ENCODE measurements at regions not wholly inside any gene's neighbourhood (a gene's known extent, or its start where the extent isn't known, plus 50 kb on each side); places are given as distances from the start of the nearest gene placed in this dataset.
"Not testable (repeated sequence)": the region's sequence is repeated elsewhere in the genome, so short reads cannot be mapped to it uniquely, and the experiment has no call there.

DNA sequence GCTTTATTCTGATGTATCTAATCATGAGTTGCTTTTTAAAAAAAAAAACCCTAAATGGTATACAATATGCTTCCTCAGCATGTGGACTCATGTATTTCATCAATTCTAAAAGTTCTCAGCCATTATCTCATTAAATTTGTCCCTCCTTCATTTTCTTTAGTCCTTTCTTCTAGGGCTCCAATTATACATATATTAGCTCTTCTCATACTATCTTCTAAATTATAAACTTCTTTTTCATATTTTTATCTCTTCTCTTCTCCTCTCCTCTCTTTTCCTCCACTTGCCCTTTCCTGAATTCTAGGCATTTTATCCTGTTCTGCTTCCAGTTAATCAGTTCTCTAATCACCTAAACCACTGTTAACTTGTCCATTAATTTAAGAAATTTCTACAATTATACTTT lies 55.0 kb upstream of the IL33 start:
- DNase-seq (ENCODE audit: low read depth) = no peak

DNA sequence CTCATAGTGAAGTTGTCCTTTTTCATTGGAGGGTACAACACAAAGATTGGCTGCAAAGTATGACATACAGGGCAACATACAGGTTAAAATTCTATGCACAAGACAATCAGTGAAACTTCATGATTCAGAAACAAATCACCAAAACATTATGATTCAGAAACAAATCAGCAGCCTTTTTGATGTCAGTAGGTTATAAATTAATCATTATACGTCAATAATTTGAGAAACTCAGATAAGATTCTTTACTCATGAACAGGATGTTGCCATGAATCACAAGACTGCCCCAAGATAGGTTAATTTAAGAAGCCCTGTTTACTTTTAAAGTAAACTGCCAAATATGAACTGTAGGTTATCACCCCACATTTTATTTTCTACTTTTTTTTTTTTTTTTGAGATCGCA lies 62.2 kb upstream of the IL33 start:
- DNase-seq (ENCODE audit: low read depth) = no peak

DNA sequence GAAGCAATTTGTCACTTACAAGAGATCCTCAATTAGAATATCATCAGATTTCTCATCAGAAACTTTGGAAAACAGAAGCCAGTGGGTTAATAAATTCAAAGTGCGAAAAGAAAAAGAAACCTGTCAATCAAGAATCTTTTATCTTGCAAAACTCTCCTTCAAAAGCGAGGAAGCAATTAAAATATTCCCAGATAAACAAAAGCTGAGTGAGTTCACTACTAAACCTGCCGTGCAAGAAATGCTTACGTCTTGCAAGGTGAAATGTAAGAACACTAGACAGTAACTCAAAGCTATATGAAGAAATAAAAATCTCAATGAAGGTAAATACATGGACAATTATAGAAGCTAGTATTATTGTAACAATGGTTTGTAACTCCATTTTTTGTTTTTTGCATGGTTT lies 62.8 kb upstream of the IL33 start:
- DNase-seq (ENCODE audit: low read depth) = no peak

DNA sequence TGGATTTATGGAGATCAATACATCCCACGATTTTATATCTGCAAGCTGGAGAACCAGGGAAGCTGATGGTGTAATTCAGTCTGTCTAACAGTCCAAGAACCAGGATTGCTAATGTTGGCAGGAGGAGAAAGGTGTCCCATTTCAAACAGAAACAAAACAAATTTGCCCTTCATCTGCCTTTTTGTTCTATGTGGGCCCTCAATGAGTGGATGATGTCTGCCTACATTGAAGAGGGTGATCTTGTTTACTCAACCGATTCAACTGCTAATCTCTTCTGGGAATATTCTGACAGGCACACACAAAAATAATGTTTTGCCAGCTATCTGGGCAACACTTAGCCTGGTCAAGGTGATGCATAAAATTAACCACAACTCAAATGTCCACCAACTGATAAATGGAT lies 65.1 kb upstream of the IL33 start:
- no peak for DNase-seq (ENCODE audit: low read depth)

DNA sequence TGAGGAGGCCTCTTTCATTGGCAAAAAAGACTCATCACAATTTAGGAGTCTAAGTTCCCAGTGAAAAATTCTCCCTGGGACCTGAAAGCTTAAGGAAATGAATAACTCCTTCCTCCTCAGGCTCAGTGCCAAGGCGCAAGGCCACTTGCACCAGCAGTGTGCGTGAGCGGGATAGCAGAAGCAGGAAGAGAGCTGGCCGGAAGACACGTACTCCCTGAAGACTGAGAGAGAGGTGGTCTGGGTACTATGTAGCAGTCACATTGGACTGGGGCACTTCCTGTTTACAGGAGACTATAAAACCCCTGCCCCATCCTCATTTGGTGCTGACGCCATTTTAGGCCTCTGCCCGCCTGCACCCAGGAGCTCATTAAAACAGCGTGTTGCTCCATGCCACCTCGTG lies 66.3 kb upstream of the IL33 start:
- DNase-seq (ENCODE audit: low read depth) = no peak

DNA sequence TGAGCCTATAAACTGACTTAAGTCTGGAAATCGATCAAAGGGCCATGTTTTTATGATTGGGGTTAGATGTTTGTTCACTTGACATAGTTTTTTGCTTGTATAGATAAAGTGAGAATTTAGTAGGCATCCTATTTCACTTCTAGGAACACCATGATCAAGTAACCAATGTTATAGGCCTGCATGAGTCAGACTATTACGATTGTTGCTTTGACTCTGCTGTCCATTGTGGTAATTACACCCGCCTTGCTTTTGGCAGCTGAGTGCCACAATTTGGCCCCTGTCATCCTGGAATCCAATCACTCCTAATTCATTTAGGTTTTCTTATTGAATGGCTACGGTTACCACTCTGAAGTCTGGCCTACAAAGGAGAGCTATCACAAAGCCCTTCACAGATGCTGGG lies 67.8 kb upstream of the IL33 start:
- no peak for DNase-seq (ENCODE audit: low read depth)

DNA sequence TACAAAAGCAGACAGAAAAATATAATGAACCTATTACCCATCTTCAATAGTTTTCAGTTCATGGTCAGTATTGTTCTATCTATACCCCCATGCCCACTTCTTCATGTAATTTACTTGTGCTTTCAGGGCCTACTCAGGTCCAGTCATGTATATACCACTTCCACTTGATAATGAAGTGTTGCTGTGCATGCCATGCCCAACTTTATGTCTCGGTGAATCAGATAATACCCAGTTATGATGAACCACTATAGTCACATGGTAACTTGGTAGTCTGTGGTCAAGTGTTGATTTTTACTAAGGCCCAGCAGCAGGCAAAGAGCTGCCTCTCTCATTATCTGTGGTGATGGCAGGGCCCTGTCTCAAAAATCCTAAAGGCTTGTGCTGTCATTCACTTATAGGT lies 70.7 kb upstream of the IL33 start:
- DNase-seq (ENCODE audit: low read depth) = no peak

DNA sequence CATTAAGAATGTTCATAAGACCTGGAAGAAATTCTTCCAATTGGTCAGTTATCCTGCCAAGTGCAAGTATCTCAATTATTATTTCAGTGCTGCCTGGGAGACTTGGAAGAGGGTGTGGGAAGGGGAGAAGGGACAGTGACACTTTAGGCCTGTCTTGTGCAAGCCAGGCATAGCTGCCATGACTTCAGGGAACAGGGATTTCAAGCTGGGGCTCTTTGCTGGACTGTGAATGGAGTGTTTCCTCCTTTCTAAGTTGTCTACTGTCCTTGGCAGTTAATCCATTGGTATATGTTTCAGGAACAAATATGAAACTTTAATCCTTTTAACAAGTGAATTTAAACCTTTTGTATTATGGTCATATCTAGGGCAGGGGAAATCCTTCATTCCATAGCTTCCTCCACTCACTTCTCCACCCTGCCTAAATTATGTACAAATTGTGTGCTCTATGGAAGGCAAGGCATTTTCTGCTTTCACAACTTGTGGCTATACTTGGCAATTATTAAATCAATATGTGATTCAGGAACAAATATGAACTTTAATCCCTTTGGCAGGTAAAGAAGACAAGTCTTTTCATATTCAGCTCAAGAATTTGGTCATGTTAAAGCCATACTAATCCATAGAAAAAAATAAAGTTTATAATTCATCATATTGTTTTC lies 72.7 kb upstream of the IL33 start:
- DNase-seq (ENCODE audit: low read depth) = no peak

DNA sequence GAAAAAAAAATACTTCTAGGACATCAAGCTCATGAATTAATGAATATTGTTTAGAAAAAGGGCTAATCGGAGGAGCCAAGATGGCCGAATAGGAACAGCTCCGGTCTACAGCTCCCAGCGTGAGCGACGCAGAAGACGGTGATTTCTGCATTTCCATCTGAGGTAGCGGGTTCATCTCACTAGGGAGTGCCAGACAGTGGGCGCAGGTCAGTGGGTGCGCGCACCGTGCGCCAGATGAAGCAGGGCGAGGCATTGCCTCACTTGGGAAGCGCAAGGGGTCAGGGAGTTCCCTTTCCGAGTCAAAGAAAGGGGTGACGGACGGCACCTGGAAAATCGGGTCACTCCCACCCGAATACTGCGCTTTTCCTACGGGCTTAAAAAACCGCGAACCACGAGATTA lies 79.8 kb upstream of the IL33 start:
- DNase-seq (ENCODE audit: low read depth) = not testable (repeated sequence)

DNA sequence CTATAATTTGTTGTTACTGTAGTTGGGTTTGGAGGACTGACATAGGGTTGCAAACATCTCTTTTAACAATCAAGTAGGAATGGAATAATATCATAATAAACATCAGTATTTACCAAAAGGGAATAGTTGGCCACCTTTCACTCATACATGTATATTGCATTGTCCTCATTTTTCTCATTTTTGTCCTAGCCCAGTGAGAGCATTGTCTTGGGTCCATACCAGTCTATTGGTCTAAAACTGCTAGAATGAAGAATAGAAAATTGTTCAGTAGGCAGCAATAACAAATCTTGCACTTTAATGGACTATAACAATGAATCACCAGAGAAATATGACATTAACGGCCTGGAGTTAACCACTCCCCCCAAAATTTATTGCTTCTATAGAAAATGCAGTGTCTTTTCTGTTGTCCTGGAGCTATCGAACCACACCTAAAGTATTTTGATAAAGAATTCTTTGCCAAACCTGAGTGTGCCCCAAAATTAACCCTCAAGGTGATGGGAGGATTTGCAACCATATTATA lies 80.9 kb upstream of the IL33 start:
- no peak for DNase-seq (ENCODE audit: low read depth)

DNA sequence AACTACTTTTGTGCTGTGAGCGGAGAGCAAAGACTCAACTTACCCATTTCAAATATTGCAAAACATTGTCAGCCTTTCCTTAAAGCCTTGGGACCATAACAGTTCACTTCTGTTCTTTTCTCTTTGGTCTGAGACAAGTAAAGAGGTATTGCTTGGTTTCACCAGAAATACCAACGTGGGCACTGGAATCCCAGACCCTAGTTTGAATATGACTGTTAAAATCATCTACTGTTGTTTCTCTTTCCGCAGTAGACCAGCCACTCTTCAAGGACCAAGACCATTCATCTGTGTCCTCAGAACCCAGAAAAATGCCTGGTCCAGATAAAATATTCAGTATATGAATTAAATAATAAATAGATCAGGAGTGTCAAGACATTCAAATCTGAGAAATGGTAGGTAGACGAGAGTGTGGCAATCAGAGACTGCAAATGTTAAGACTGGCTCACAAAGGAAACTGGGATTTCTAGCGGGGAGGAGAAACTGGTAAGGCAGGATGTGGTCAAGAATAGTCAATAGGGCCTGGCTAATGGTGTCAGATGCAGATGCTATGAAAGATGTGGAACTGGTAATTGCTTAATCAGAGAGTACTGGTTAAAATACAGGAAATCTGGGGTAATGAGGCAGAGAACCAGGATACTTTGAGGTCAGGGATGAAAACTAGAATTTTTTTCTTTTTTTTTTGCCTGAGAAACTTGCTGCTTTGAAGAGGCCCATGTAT lies 82.1 kb upstream of the IL33 start:
- DNase-seq (ENCODE audit: low read depth) = no peak

DNA sequence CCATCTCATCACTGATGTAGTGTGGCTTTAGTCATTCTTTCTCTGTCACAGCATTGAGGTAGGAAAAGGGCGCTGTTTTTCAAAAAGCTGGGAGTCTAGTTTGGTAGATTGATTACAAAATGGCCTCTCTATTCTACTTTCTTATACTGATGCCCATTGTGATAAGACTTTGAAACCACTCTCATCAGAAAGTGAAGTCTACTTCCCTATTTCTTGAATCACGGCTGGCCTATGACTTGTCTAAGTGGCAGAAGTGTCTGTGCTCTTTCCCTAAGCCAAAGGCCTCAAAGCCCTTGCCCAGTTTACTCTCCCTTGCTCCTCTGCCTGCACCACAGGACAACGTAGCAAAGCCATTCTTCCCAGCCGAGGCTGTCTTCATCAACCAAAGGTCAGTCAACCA lies 83.0 kb upstream of the IL33 start:
- no peak for DNase-seq (ENCODE audit: low read depth)

DNA sequence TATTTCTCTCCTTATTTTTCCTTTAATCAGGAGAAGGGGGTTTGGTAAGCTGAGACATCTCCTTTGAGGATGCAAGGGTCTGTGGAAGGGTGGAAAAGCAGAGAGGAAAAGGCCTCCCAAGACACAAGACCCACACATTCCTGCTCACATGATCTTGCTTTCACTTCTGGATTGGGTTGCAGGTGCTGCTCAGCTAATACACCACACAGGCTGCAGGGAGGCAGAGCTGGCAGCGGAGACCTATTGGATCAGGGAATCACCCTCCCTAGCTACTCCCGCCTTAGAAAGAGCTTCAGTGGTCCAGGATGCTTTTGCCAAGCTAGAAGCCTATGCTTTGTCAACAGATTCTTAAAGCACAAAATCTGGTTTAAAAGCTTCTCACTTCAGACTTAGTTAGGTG lies 87.6 kb upstream of the IL33 start:
- DNase-seq (ENCODE audit: low read depth) = no peak

DNA sequence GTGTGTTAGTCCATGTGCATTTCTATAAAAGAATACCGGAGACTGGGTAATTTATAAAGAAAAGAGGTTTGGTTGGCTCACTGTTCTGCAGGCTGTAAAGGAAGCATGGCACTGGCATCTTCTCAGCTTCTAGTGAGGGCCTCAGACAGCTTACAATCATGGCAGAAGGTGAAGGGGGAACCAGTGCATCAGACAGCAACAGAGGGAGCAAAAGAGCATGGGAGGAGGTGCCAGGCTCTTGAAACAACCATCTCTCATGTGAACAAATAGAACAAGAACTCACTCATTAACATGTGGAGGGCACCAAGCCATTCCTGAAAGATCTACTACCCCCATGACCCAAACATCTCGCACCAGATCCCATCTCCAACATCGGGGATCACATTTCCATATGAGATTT lies 89.2 kb upstream of the IL33 start:
- DNase-seq (ENCODE audit: low read depth) = no peak

DNA sequence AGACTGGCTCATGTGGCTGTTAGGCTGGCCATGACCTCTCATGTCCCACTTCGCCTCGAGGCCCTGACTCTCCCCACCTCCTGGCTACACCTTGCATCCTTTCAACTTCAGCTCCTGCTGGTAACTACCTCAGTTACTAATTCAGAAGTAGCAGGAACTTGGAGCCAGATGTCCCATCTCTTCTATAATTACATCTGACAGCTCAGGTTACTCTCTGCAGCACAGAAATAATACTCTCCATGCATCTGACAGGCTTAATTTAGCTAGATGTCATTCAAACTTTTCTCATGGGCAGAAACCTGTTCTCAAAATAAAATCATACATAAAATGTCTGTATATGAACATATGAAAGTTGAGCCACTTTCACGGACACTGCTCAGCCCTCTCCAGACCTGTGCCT lies 92.2 kb upstream of the IL33 start:
- no peak for DNase-seq (ENCODE audit: low read depth)

DNA sequence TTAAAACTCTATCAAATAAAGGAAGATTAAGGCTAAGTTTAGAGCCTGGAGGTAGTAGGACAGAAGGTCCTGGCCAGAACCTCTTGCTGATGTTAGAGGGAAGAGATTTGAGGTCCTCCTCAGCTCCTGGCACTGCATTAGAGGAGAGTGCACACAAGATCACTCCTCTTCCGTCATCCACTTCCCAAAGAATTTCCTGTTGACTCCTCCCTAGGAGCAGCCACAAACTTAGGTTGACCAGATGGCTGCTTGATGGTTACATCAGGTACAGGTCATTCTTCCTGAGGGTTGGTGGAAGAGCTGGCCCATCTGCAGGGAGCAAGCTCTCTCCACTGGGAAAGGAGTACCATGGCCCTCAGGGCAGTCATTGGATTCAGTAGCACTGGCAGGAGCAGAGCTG lies 93.9 kb upstream of the IL33 start:
- DNase-seq (ENCODE audit: low read depth) = no peak

DNA sequence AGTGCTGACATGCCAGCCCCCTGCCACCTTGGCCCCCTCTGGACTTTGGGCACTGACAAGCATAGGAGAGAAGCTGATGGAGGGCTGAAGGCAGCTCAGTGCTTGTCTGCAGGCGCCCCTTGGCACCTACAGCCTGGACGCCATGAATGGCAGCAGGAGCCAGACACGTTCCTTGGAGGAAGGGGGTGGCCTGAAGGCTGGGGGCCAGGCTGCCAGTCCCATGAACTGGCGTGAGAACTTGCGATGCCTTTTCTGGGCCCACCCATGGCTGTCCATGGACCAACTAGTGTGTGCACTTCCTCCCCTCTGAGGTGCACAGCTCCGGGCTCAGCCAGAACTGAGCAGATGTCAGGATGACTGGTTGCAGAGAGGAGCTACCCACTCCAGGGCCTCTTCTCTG lies 99.0 kb upstream of the RANBP6 start:
- DNase-seq (ENCODE audit: low read depth) = no peak

DNA sequence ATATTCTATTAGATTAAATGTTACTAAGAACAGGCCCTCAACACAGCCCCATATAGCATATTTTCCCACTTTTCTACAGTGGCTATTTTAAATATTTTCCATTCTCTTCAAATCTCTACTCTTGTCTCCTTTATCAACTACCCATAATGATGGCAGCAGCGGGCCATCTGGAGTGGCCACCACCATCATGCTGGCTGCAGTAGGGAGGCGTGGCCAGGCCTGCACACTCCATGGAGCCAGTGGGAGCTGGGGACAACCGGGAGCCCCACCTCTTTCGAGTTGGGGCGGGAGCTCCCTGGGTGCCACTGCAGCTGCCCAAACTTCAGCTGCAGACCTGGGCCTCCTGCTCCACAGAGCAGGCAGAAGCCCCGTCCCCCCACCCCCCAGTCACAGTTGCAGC lies 98.4 kb upstream of the RANBP6 start:
- DNase-seq (ENCODE audit: low read depth) = no peak

DNA sequence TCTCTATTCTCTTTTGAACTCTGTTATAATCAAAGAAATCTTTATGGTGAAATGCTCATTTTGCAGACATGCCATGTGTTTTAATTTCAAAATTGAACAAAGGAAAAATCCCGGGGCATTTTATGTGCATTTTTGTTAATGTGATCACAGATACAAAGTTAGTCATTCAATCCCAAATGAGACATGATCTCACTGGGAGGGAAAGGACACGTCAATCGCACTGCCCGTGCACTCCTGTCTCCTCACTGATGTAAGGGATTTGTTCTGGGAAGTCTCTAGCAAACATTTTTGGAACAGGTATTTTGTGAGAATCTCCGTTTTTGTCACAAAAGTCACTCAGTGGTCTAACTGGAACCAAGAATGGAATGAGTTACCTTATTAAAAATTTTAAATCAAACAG lies 97.9 kb upstream of the RANBP6 start:
- no peak for DNase-seq (ENCODE audit: low read depth)

DNA sequence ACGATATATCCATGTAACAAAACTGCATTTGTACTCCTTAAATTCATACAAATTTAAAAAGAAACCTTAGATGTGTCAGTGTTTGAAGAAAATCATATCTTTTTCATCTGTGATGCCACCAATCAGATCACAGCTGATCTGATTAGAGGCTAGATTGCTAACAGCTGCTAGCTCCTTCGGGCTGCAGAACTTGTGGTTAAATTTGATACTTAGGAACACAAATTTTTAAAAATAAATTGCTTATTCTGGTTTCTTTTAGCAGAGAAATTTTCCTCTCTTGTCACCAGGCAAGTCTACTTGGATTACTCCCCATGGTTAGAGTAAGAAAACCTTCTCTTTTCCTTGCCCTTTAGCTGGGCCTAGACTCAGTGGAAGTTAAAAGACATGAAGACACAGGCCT lies 94.6 kb upstream of the RANBP6 start:
- DNase-seq (ENCODE audit: low read depth) = no peak

DNA sequence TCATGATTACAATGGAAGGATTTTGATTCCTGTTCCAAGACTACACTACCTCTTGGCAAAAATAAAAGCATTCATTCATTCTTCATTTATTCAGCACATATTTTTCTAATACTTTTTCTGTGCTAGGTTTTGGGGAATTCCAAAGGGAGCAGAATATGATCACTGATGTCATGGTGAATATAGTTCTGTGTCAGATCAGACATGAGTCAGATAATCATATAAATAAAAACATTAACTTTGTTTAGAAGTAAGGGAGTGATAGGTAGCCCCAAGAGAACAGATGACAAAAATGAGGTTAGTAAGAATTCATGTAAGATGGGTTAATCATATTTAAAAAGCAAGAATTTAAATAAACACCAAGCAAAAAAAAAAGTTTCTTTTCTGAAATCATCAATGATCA lies 94.1 kb upstream of the RANBP6 start:
- no peak for DNase-seq (ENCODE audit: low read depth)

DNA sequence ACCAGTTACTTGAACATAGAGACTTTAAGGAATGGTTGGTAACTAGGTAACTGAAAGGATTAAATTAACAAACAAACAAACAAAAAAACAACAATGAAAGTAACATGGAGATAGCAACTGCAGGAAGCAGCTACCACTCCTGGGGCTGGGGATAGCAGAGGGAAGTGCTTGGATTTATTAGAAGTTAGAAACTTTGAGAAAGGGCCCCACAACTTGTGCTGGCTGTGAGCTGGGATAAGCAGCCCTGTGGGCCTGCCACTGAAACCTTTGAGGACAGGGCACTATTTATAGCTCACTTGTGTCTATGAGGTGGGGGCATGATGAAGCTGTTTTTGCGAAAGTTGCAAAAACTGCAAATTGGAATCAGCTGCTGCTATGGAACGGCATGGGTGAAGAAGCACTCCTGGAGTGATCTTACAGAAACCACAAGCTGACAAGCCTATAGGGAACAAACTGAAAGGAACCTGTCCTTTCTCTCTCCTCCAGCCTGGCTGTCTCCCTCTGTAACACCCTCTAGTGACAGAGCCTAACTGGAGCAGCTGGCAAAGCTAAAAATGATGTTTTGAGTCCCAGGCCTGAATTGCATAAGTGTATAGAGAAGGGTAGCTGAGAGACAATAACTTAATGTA lies 91.4 kb upstream of the RANBP6 start:
- DNase-seq (ENCODE audit: low read depth) = no peak

DNA sequence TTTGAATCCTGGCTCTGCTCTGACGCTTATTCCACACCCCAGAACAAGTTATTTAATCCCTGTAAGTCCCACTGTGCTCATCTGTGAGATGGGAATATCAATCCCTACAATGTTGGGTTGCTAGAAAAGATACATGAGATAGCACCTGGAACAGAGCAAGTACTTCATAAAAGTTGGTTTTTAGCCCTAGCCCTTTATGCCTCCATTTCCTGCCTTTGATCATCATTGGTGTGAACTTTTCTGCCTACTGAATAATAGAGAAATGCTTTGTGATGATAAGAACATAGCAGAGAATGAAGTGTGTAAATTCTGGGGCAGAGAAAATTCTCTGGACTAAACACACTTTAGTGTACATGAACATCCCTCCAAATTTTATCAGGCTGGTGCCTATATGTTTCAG lies 90.3 kb upstream of the RANBP6 start:
- DNase-seq (ENCODE audit: low read depth) = no peak

DNA sequence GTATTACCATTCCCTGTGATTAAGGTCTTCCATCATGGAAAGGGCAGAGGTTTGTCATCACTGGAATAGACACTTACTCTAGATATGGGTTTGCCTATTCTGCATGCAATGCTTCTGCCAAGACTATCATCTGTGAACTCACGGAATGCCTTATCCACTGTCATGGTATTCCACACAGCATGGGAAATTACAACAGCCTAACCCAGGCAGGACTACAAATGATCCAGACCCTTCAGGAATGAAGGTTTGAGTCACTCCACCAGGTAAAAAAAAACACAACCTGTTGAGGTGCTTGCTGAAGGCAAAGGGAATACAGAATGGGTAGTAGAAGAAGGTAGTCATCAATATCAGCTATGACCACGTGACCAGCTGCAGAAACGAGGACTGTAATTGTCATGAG lies 89.0 kb upstream of the RANBP6 start:
- not testable (repeated sequence) for DNase-seq (ENCODE audit: low read depth)
